IMR-90 (cell line): ENCODE measurements at regions not wholly inside any gene's neighbourhood (a gene's known extent, or its start where the extent isn't known, plus 50 kb on each side); places are given as distances from the start of the nearest gene placed in this dataset.

Experiments
- ATAC-seq: fragments of 200-7000 bp; cut with Tn5 transposase; 2 replicates; pipeline ENCODE4 v1.9.1; 2020; ENCODE audit warnings: low read depth, mild to moderate bottlenecking, moderate library complexity
- BruUV-seq: library from RNA; stranded (reverse); fragments of 400-500 nt; replicated peaks from 2 replicates; lab custom pipeline; 2021; lab: Mats Ljungman, UMichigan
- CTCF ChIA-PET: fragments of 300-600 bp; formaldehyde crosslinking; extraction: SDS; loops from one replicate; lab custom pipeline; 2021; ENCODE audit warnings: antibody characterized with exemption; lab: Yijun Ruan, JAX
- POLR2A ChIA-PET: fragments of 300-600 bp; sonication (Branson Sonifier 250); formaldehyde crosslinking; loops from one replicate; lab custom pipeline; 2022; ENCODE audit warnings: antibody characterized with exemption; ENCODE audit not compliant: unreplicated experiment; lab: Charles Lee
- DNase-seq: peaks from one replicate; pipeline ENCODE4 v3.0.0; 2013
- H2AFZ ChIP-seq: replicated peaks from 2 replicates; pipeline ENCODE3; 2013; ENCODE audit warnings: low read length, mild to moderate bottlenecking; ENCODE audit not compliant: poor library complexity
- H2AK5ac ChIP-seq: 2 replicates; pipeline ENCODE4 v1.6.1; 2013; ENCODE audit warnings: low read depth, low read length, inconsistent platforms
- H2AK9ac ChIP-seq: replicated peaks from 2 replicates; pipeline ENCODE3; 2013; ENCODE audit warnings: mild to moderate bottlenecking, low read depth, low read length, moderate library complexity; ENCODE audit not compliant: poor library complexity
- H2BK120ac ChIP-seq: 2 replicates; pipeline ENCODE4 v1.6.1; 2013; ENCODE audit warnings: low read depth, low read length, inconsistent platforms
- H2BK15ac ChIP-seq: 3 replicates; pipeline ENCODE4 v1.6.1; 2013; ENCODE audit warnings: low read depth, low read length, inconsistent platforms
- H2BK20ac ChIP-seq: 2 replicates; pipeline ENCODE4 v1.6.1; 2013; ENCODE audit warnings: low read depth, mild to moderate bottlenecking, inconsistent platforms, low read length, moderate library complexity
- H2BK5ac ChIP-seq: 2 replicates; pipeline ENCODE4 v1.6.1; 2013; ENCODE audit warnings: mild to moderate bottlenecking, low read depth, low read length, inconsistent platforms; ENCODE audit not compliant: poor library complexity, severe bottlenecking
- H3K14ac ChIP-seq: replicated peaks from 2 replicates; pipeline ENCODE4 v1.6.1; 2013; ENCODE audit warnings: low read depth, low read length, inconsistent platforms
- H3K18ac ChIP-seq: 2 replicates; pipeline ENCODE4 v1.6.1; 2013; ENCODE audit warnings: low read depth, low read length, control low read depth
- H3K23ac ChIP-seq: 2 replicates; pipeline ENCODE4 v1.6.1; 2013; ENCODE audit warnings: low read depth, low read length, inconsistent platforms
- H3K27ac ChIP-seq: 2 replicates; pipeline ENCODE4 v1.5.1; 2013; ENCODE audit warnings: mild to moderate bottlenecking, control low read depth, low read length; ENCODE audit not compliant: insufficient read depth
- H3K27me3 ChIP-seq: 2 replicates; pipeline ENCODE4 v1.6.1; 2013; ENCODE audit warnings: low read length; ENCODE audit not compliant: control insufficient read depth, insufficient read depth
- H3K36me3 ChIP-seq: 2 replicates; pipeline ENCODE4 v1.6.1; 2013; ENCODE audit warnings: low read length, mixed read lengths; ENCODE audit not compliant: control insufficient read depth, insufficient read depth
- H3K4ac ChIP-seq: 2 replicates; pipeline ENCODE4 v1.6.1; 2013; ENCODE audit warnings: low read depth, low read length, inconsistent platforms
- H3K4me1 ChIP-seq: 2 replicates; pipeline ENCODE4 v1.6.1; 2013; ENCODE audit warnings: low read length, mixed read lengths; ENCODE audit not compliant: control insufficient read depth, insufficient read depth
- H3K4me2 ChIP-seq: 2 replicates; pipeline ENCODE4 v1.6.1; 2013; ENCODE audit warnings: low read depth, mild to moderate bottlenecking, control low read depth, low read length, moderate library complexity
- H3K4me3 ChIP-seq: 2 replicates; pipeline ENCODE4 v1.5.1; 2013; ENCODE audit warnings: low read depth, mild to moderate bottlenecking, control low read depth, low read length, moderate library complexity; ENCODE audit not compliant: insufficient read depth
- H3K56ac ChIP-seq: 2 replicates; pipeline ENCODE4 v1.6.1; 2013; ENCODE audit warnings: low read length, inconsistent platforms; ENCODE audit not compliant: insufficient read depth; ENCODE audit errors: extremely low read depth
- H3K79me1 ChIP-seq, 2 experiments: 2 replicates each; pipeline ENCODE4 v1.6.1; 2013; ENCODE audit warnings: low read length in 2 of 2, inconsistent platforms in 1 of 2, low read depth in 1 of 2
- H3K9ac ChIP-seq: 2 replicates; pipeline ENCODE4 v1.6.1; 2013; ENCODE audit warnings: low read depth, low read length, control low read depth
- H3K9me1 ChIP-seq: 2 replicates; pipeline ENCODE4 v1.6.1; 2013; ENCODE audit warnings: low read length, inconsistent platforms; ENCODE audit not compliant: insufficient read depth
- H3K9me3 ChIP-seq: 2 replicates; pipeline ENCODE4 v1.6.1; 2013; ENCODE audit warnings: low read length; ENCODE audit not compliant: control insufficient read depth, insufficient read depth
- H4K20me1 ChIP-seq: 2 replicates; pipeline ENCODE4 v1.6.1; 2013; ENCODE audit warnings: low read length, inconsistent platforms; ENCODE audit not compliant: insufficient read depth
- H4K5ac ChIP-seq: 2 replicates; pipeline ENCODE4 v1.6.1; 2013; ENCODE audit warnings: mild to moderate bottlenecking, low read depth, low read length, control low read depth
- H4K8ac ChIP-seq, 2 experiments: 2 replicates each; pipeline ENCODE4 v1.6.1; 2013; ENCODE audit warnings: low read depth in 2 of 2, low read length in 2 of 2, control low read depth in 1 of 2, inconsistent platforms in 1 of 2
- H4K91ac ChIP-seq: 2 replicates; pipeline ENCODE4 v1.6.1; 2013; ENCODE audit warnings: low read depth, low read length, inconsistent platforms; ENCODE audit not compliant: insufficient read depth
- BHLHE40 ChIP-seq: fragments of 150-350 bp; IDR thresholded peaks from 2 replicates; pipeline ENCODE4 v1.6.1; 2016; ENCODE audit warnings: mild to moderate bottlenecking, low read depth, low read length
- CEBPB ChIP-seq: IDR thresholded peaks from 2 replicates; pipeline ENCODE4 v1.6.1; 2012; ENCODE audit warnings: low read depth, low read length, improper control_type of control experiment
- CHD1 ChIP-seq: IDR thresholded peaks from 2 replicates; pipeline ENCODE4 v1.6.1; 2012; ENCODE audit warnings: low read depth, low read length, improper control_type of control experiment
- CTCF ChIP-seq: conservative IDR thresholded peaks from 2 replicates; pipeline ENCODE4 v1.5.1; 2012; ENCODE audit warnings: mild to moderate bottlenecking, low read depth, low read length, improper control_type of control experiment
- ELK1 ChIP-seq: fragments of 150-350 bp; IDR thresholded peaks from 2 replicates; pipeline ENCODE4 v1.6.1; 2016; ENCODE audit warnings: low read depth, mild to moderate bottlenecking, low read length, moderate library complexity, borderline replicate concordance
- FOS ChIP-seq: fragments of 150-350 bp; IDR thresholded peaks from 2 replicates; pipeline ENCODE4 v1.6.1; 2016; ENCODE audit warnings: low read depth, low read length
- MAFK ChIP-seq: IDR thresholded peaks from 2 replicates; pipeline ENCODE4 v1.6.1; 2012; ENCODE audit warnings: low read depth, low read length, improper control_type of control experiment
- MAZ ChIP-seq: IDR thresholded peaks from 2 replicates; pipeline ENCODE4 v1.6.1; 2012; ENCODE audit warnings: low read depth, mild to moderate bottlenecking, low read length, improper control_type of control experiment, moderate library complexity, borderline replicate concordance
- NFE2L2 ChIP-seq: fragments of 150-350 bp; IDR thresholded peaks from 2 replicates; pipeline ENCODE4 v1.6.1; 2016; ENCODE audit warnings: low read depth, mild to moderate bottlenecking, low read length
- POLR2A ChIP-seq: IDR thresholded peaks from 2 replicates; pipeline ENCODE4 v1.6.1; 2012; ENCODE audit warnings: mild to moderate bottlenecking, low read depth, low read length
- RAD21 ChIP-seq: IDR thresholded peaks from 2 replicates; pipeline ENCODE4 v1.6.1; 2012; ENCODE audit warnings: low read length, improper control_type of control experiment
- RCOR1 ChIP-seq: IDR thresholded peaks from 2 replicates; pipeline ENCODE4 v1.6.1; 2012; ENCODE audit warnings: mild to moderate bottlenecking, low read length, improper control_type of control experiment; ENCODE audit not compliant: insufficient replicate concordance
- RFX5 ChIP-seq: IDR thresholded peaks from 2 replicates; pipeline ENCODE4 v1.8.0; 2012; ENCODE audit warnings: low read depth, mild to moderate bottlenecking, low read length, moderate library complexity
- SMC3 ChIP-seq: fragments of 150-350 bp; IDR thresholded peaks from 2 replicates; pipeline ENCODE4 v1.6.1; 2016; ENCODE audit warnings: low read depth, mild to moderate bottlenecking, antibody characterized with exemption, low read length, moderate library complexity
- USF2 ChIP-seq: fragments of 150-350 bp; IDR thresholded peaks from 2 replicates; pipeline ENCODE4 v1.6.1; 2017; ENCODE audit warnings: mild to moderate bottlenecking, antibody characterized with exemption, low read length, low read depth
- dilution Hi-C: fragments of 300-500 bp; cut with HindIII; formaldehyde crosslinking; loops from one replicate; pipeline ENCODE4 v1.14.3; 2018; ENCODE audit warnings: low sequenced_read_pairs; ENCODE audit not compliant: unreplicated experiment
- in situ Hi-C: fragments of 300-500 bp; cut with MboI; formaldehyde crosslinking; loops from 3 replicates; pipeline ENCODE4 v1.14.3; 2019; ENCODE audit warnings: low sequenced_read_pairs, inconsistent platforms, mixed read lengths
- intact Hi-C: fragments of 100-400 bp; cut with micrococcal nuclease; formaldehyde crosslinking; loops from 2 replicates; pipeline ENCODE4 v1.10.0; 2022

- Histone ChIP-seq H4K91ac (no peak overlapping the region), H4K20me1 (no peaks in the 10 kb centered on the region), H3K27ac (no peak overlapping the region), H3K4me3 (no peak overlapping the region), H3K4me1 (no peaks in the 10 kb centered on the region), H3K9me3 (peaks cover 4% of the 10 kb centered on the region), H3K56ac (no peak overlapping the region), H3K79me1 (no peaks in the 10 kb centered on the region), H2BK5ac (no peak overlapping the region), H2BK20ac (no peak overlapping the region), H3K36me3 (no peaks in the 10 kb centered on the region), H2AFZ (no peak overlapping the region), H2AK5ac (no peak overlapping the region), H3K14ac (no peak overlapping the region), H4K5ac (no peak overlapping the region), H3K9me1 (no peaks in the 10 kb centered on the region), H3K4ac (no peak overlapping the region), H4K8ac (no peak overlapping the region), H3K27me3 (no peaks in the 10 kb centered on the region), H2BK120ac (no peak overlapping the region), H3K23ac (no peak overlapping the region), H3K4me2 (no peak overlapping the region), H2AK9ac (no peak overlapping the region), H3K18ac (no peak overlapping the region), H3K9ac (no peak overlapping the region), H2BK15ac (no peak overlapping the region)
- ChIA-PET POLR2A (no interaction called here), CTCF (no interaction called here)
- ATAC-seq (no peak), DNase-seq (no peak)
- in situ Hi-C loops, result no loop called here
- no peak for TF ChIP-seq SMC3
- TF ChIP-seq MAFK, result no peak
- TF ChIP-seq ELK1, result no peak
- TF ChIP-seq CEBPB, result no peak
- no peak for TF ChIP-seq CHD1
- TF ChIP-seq RAD21, result no peak
- TF ChIP-seq MAZ, result no peak
- no peak for TF ChIP-seq USF2
- no peak for TF ChIP-seq CTCF
- TF ChIP-seq BHLHE40, result no peak
- no peak for TF ChIP-seq FOS
- no peak for TF ChIP-seq NFE2L2
- no peak for TF ChIP-seq POLR2A
- no peak for TF ChIP-seq RCOR1
- TF ChIP-seq RFX5, result no peak
- dilution Hi-C loops, result no loop called here
- no TSS peak for BruUV-seq
- intact Hi-C loops, result no loop called here
These were observed 95.4 kb downstream of the VCX2 start for GRCh38 chrX:8075636-8076035.
